ENCODE measurements at regions not wholly inside any gene's neighbourhood (a gene's known extent, or its start where the extent isn't known, plus 50 kb on each side); places are given as distances from the start of the nearest gene placed in this dataset.

GRCh38 chr10:70956029-70956759 is 67.8 kb upstream of the PCBD1 start (continued):
- no peak for TF ChIP-seq ZBTB33 (IDR thresholded peaks at IDR 0.05; ENCODE audit: borderline replicate concordance, low read depth)
- TF ChIP-seq USF1 (IDR thresholded peaks at IDR 0.05; ENCODE audit: borderline replicate concordance, low read depth): no peak
- no peak for TF ChIP-seq YY1 (IDR thresholded peaks at IDR 0.05; ENCODE audit: low read depth)
- TF ChIP-seq FOSL2 (IDR thresholded peaks at IDR 0.05; ENCODE audit: borderline replicate concordance, low read depth): no peak
- TF ChIP-seq RXRA (IDR thresholded peaks at IDR 0.05; ENCODE audit: borderline replicate concordance, low read depth): no peak
- no peak for TF ChIP-seq REST (IDR thresholded peaks at IDR 0.05; ENCODE audit: low read depth, low read length)
- TF ChIP-seq TCF12 (IDR thresholded peaks at IDR 0.05): no peak

GRCh38 chr10:70958396-70958795 is 70.0 kb upstream of the PCBD1 start:
- CTCF ChIA-PET: interaction anchor here (1.2 to 1.6 kb wide), 3 partner anchors 14 to 250 kb away, joined by 3 to 6 read pairs (median 3); no protein-coding TSS in a partner anchor
- POLR2A ChIA-PET: no interaction called here

More at GRCh38 chr10:70958396-70958795, 70.0 kb upstream of the PCBD1 start:
- H3K79me2 ChIP-seq (ENCODE audit: insufficient read depth): no peaks in the 10 kb centered on the region
- no peak for DNase-seq
- H3F3A ChIP-seq (replicated peaks; ENCODE audit: insufficient read depth): no peaks in the 10 kb centered on the region
- H2AFZ ChIP-seq (ENCODE audit: low read depth): no peak overlapping the region
- H3K27ac ChIP-seq (ENCODE audit: low read depth in 2 of 2, low read length in 1 of 2): no peak overlapping the region
- no peak overlapping the region for H3K4me3 ChIP-seq (ENCODE audit: low read depth in 2 of 2, low read length in 1 of 2)
- H3K4me2 ChIP-seq: no peak overlapping the region
- peaks cover 0 to 10% of the 10 kb centered on the region in 2 experiments; a peak in 1 of 4 replicates for H3K4me1 ChIP-seq (ENCODE audit: control insufficient read depth in 1 of 2, insufficient read depth in 2 of 2, low read depth in 1 of 2, low read length in 1 of 2)
- H3K9me3 ChIP-seq: no peaks in the 10 kb centered on the region
- H3K9ac ChIP-seq: no peak overlapping the region
- peaks cover 21% of the 10 kb centered on the region; the same call in 1 of the 2 replicates for H3K27me3 ChIP-seq (ENCODE audit: insufficient read depth)
- H3K9me2 ChIP-seq: no peaks in the 10 kb centered on the region
- H4K20me1 ChIP-seq (ENCODE audit: insufficient read depth): no peaks in the 10 kb centered on the region
- TF ChIP-seq USF2 (IDR thresholded peaks at IDR 0.05; ENCODE audit: borderline replicate concordance, low read depth, low read length) (no peak), SMC3 (IDR thresholded peaks at IDR 0.05; ENCODE audit: low read depth, low read length) (no peak), POLR2AphosphoS5 (IDR thresholded peaks at IDR 0.05; ENCODE audit: low read depth, low read length) (no peak), MXI1 (IDR thresholded peaks at IDR 0.05; ENCODE audit: low read depth, low read length) (no peak), RFX5 (IDR thresholded peaks at IDR 0.05; ENCODE audit: low read length) (no peak), GABPA (IDR thresholded peaks at IDR 0.05; ENCODE audit: low read depth) (no peak), ELF1 (IDR thresholded peaks at IDR 0.05) (no peak), FOSL2 (IDR thresholded peaks at IDR 0.05; ENCODE audit: borderline replicate concordance, low read depth) (no peak), JUND (IDR thresholded peaks at IDR 0.05) (no peak), TAF1 (IDR thresholded peaks at IDR 0.05; ENCODE audit: borderline replicate concordance, low read depth, low read length) (no peak), MEF2A (IDR thresholded peaks at IDR 0.05; ENCODE audit: borderline replicate concordance, low read depth) (no peak), GATA2 (CRISPR knock-in tag; IDR thresholded peaks at IDR 0.05) (no peak), FOXJ3 (CRISPR knock-in tag; IDR thresholded peaks at IDR 0.05) (no peak), ZBTB33 (IDR thresholded peaks at IDR 0.05; ENCODE audit: borderline replicate concordance, low read depth) (no peak), RAD21 (IDR thresholded peaks at IDR 0.05; ENCODE audit: low read length) (no peak), TEAD4 (IDR thresholded peaks at IDR 0.05; ENCODE audit: borderline replicate concordance, insufficient read depth) (no peak), NFIC (IDR thresholded peaks at IDR 0.05; ENCODE audit: borderline replicate concordance) (no peak)
- WGBS (ENCODE audit: low lambda C conversion rate): 54% methylated on average over 3 of the region's 3 CpGs
- no peaks in the 10 kb centered on the region for H3K36me3 ChIP-seq (replicated peaks in 1 of 2; ENCODE audit: control insufficient read depth in 1 of 2, insufficient read depth in 2 of 2, low read length in 1 of 2)
